ENCODE measurements at regions not wholly inside any gene's neighbourhood (a gene's known extent, or its start where the extent isn't known, plus 50 kb on each side); places are given as distances from the start of the nearest gene placed in this dataset.

- ChIA-PET CTCF (no interaction called here), POLR2A (no interaction called here), RAD21 (ENCODE audit: low non-redundant PET in 1 of 2, low total read pairs in 2 of 2, uncharacterized antibody in 2 of 2, unreplicated experiment in 2 of 2) (no interaction called here)
- no peak overlapping the region for H2AFZ ChIP-seq (ENCODE audit: low read depth, low read length, poor library complexity, severe bottlenecking)
- TF ChIP-seq CEBPB (IDR thresholded peaks at IDR 0.05; ENCODE audit: low read depth) = no peak
- no peak for TF ChIP-seq POLR2A (IDR thresholded peaks at IDR 0.05; ENCODE audit: borderline replicate concordance, extremely low read depth, insufficient read depth, insufficient read length)
- no peak for TF ChIP-seq CBX3 (IDR thresholded peaks at IDR 0.05; ENCODE audit: low read depth)
- no peak for TF ChIP-seq YY1 (IDR thresholded peaks at IDR 0.05; ENCODE audit: extremely low read depth, insufficient replicate concordance, low read depth, low read length)
- TF ChIP-seq EZH2phosphoT487 (IDR thresholded peaks at IDR 0.05; ENCODE audit: borderline replicate concordance) = no peak
- TF ChIP-seq, protein P1, sequence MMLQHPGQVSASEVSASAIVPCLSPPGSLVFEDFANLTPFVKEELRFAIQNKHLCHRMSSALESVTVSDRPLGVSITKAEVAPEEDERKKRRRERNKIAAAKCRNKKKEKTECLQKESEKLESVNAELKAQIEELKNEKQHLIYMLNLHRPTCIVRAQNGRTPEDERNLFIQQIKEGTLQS (IDR thresholded peaks at IDR 0.05) = no peak
- TF ChIP-seq POLR2AphosphoS5 (IDR thresholded peaks at IDR 0.05; ENCODE audit: low read depth, low read length) = no peak
- TF ChIP-seq EZH2 (IDR thresholded peaks at IDR 0.05) = no peak
- no peak for TF ChIP-seq SP1 (IDR thresholded peaks at IDR 0.05; ENCODE audit: low read depth)
- TF ChIP-seq SRF (IDR thresholded peaks at IDR 0.05; ENCODE audit: low read depth) = no peak
- no peak for TF ChIP-seq FOSL1 (IDR thresholded peaks at IDR 0.05; ENCODE audit: low read depth)
- no peak for TF ChIP-seq MAX (IDR thresholded peaks at IDR 0.05)
- no peak for TF ChIP-seq ELF1 (IDR thresholded peaks at IDR 0.05; ENCODE audit: borderline replicate concordance, low read depth)
- TF ChIP-seq JUND (IDR thresholded peaks at IDR 0.05) = no peak
- TF ChIP-seq TCF7L2 (IDR thresholded peaks at IDR 0.05; ENCODE audit: borderline replicate concordance, extremely low read depth, insufficient read depth, insufficient read length) = no peak
- no peak for TF ChIP-seq RAD21 (IDR thresholded peaks at IDR 0.05; ENCODE audit: low read depth)
- H3K27me3 ChIP-seq (ENCODE audit: insufficient read depth, low read length) = peaks cover 18% of the 10 kb centered on the region
- H3K36me3 ChIP-seq (ENCODE audit: control insufficient read depth in 1 of 2, insufficient read depth in 2 of 2, low read length in 2 of 2) = no peaks in the 10 kb centered on the region
- no peaks in the 10 kb centered on the region for H3K9me2 ChIP-seq (ENCODE audit: insufficient read depth)
- ATAC-seq (no peak), DNase-seq (ENCODE audit: low read depth, low spot score) (no peak)
- no peaks in the 10 kb centered on the region for H3K4me1 ChIP-seq (ENCODE audit: control insufficient read depth in 1 of 2, insufficient read depth in 2 of 2, low read length in 2 of 2)
- no peak overlapping the region for H3K4me3 ChIP-seq (replicated peaks in 1 of 2; ENCODE audit: low read depth in 1 of 2, low read length in 2 of 2)
- BruUV-seq (replicated peaks) = no TSS peak
- no peaks in the 10 kb centered on the region for H4K20me1 ChIP-seq (ENCODE audit: insufficient read depth)
- intact Hi-C loops (cut with micrococcal nuclease) = no loop called here
- no peak overlapping the region for H3K4me2 ChIP-seq (ENCODE audit: low read length)
- no peaks in the 10 kb centered on the region for H3K79me2 ChIP-seq (ENCODE audit: insufficient read depth, low read length)
- H3K9me3 ChIP-seq (ENCODE audit: control insufficient read depth in 1 of 2, insufficient read depth in 1 of 2, low read depth in 1 of 2, low read length in 2 of 2) = no peaks in the 10 kb centered on the region
- no peak overlapping the region for H3K27ac ChIP-seq (ENCODE audit: low read depth, low read length)
- H3K9ac ChIP-seq (ENCODE audit: low read length) = no peak overlapping the region
These were observed 217.8 kb upstream of the MAST4 start for GRCh38 chr5:66378407-66378806.
